Liver (tissue), 8 donors: ENCODE measurements at regions not wholly inside any gene's neighbourhood (a gene's known extent, or its start where the extent isn't known, plus 50 kb on each side); places are given as distances from the start of the nearest gene placed in this dataset.

Source experiments
- DNase-seq: peaks from one replicate; pipeline ENCODE4 v3.0.0-alpha.2; 2017; ENCODE audit warnings: low spot score
- H3K27ac ChIP-seq, 2 donors: one replicate each; pipeline ENCODE4 v1.7.0; 2013; ENCODE audit warnings: inconsistent platforms in 2 of 2, low read length in 2 of 2, control low read depth in 1 of 2, low read depth in 1 of 2, mild to moderate bottlenecking in 1 of 2
- H3K27me3 ChIP-seq, 4 donors: one replicate each; pipeline versions ENCODE4 v1.6.1 to v1.7.0; 2013; ENCODE audit warnings: low read length in 3 of 4, inconsistent platforms in 1 of 4, mild to moderate bottlenecking in 1 of 4, moderate library complexity in 1 of 4; ENCODE audit not compliant: control insufficient read depth in 4 of 4, insufficient read depth in 4 of 4
- H3K36me3 ChIP-seq, 4 donors: one replicate each; pipeline versions ENCODE4 v1.6.1 to v1.7.0; 2013; ENCODE audit warnings: low read length in 3 of 4, mild to moderate bottlenecking in 3 of 4, low read depth in 1 of 4, moderate library complexity in 1 of 4; ENCODE audit not compliant: control insufficient read depth in 4 of 4, insufficient read depth in 3 of 4
- H3K4me1 ChIP-seq, 4 donors: one replicate each; pipeline versions ENCODE4 v1.6.1 to v1.7.0; 2013; ENCODE audit warnings: low read length in 3 of 4, mild to moderate bottlenecking in 3 of 4, moderate library complexity in 1 of 4; ENCODE audit not compliant: control insufficient read depth in 4 of 4, insufficient read depth in 4 of 4
- H3K4me3 ChIP-seq, 3 donors: one replicate each; pipeline versions ENCODE4 v1.6.1 to v1.7.0; 2013; ENCODE audit warnings: low read length in 3 of 3, control low read depth in 1 of 3, low read depth in 1 of 3, mild to moderate bottlenecking in 1 of 3
- H3K9ac ChIP-seq, 2 donors: one replicate each; pipeline ENCODE4 v1.7.0; 2013; ENCODE audit warnings: low read length in 2 of 2, mild to moderate bottlenecking in 2 of 2, moderate library complexity in 2 of 2, control low read depth in 1 of 2, low read depth in 1 of 2
- H3K9me3 ChIP-seq, 4 donors: one replicate each; pipeline versions ENCODE4 v1.6.1 to v1.7.0; 2013; ENCODE audit warnings: low read length in 3 of 4; ENCODE audit not compliant: control insufficient read depth in 4 of 4
- EGR1 ChIP-seq, 2 donors: IDR thresholded peaks; 2 replicates each; pipeline ENCODE4 v1.6.1; 2016 to 2018; ENCODE audit warnings: antibody characterized with exemption in 2 of 2, low read depth in 2 of 2
- FOXA1 ChIP-seq: IDR thresholded peaks from 2 replicates; pipeline ENCODE4 v1.6.1; 2016; ENCODE audit warnings: antibody characterized with exemption
- FOXA2 ChIP-seq: IDR thresholded peaks from 2 replicates; pipeline ENCODE4 v1.6.1; 2016; ENCODE audit warnings: antibody characterized with exemption
- HNF4A ChIP-seq, 2 donors: conservative IDR thresholded peaks; 2 replicates each; pipeline ENCODE4 v1.6.1; 2016; ENCODE audit warnings: antibody characterized with exemption in 2 of 2, mild to moderate bottlenecking in 2 of 2
- HNF4G ChIP-seq: IDR thresholded peaks from 2 replicates; pipeline ENCODE4 v1.6.1; 2016; ENCODE audit warnings: antibody characterized with exemption
- JUND ChIP-seq, 2 donors: IDR thresholded peaks; 2 replicates each; pipeline ENCODE4 v1.6.1; 2016; ENCODE audit warnings: antibody characterized with exemption in 2 of 2
- RAD21 ChIP-seq, 2 donors: IDR thresholded peaks; 2 replicates each; pipeline ENCODE4 v1.6.1; 2016; ENCODE audit warnings: antibody characterized with exemption in 2 of 2, mild to moderate bottlenecking in 2 of 2
- SP1 ChIP-seq: IDR thresholded peaks from 2 replicates; pipeline ENCODE4 v1.6.1; 2018; ENCODE audit warnings: antibody characterized with exemption, mild to moderate bottlenecking
- TAF1 ChIP-seq: conservative IDR thresholded peaks from 2 replicates; pipeline ENCODE4 v1.6.1; 2016; ENCODE audit warnings: antibody characterized with exemption, mild to moderate bottlenecking
- WGBS: extraction: QIAGEN DNeasy Blood & Tissue Kit; methylation state at CpG from one replicate; pipeline ENCODE4 v1.1.7; 2013; 5-methylcytosine and 5-hydroxymethylcytosine counted together
- TF ChIP-seq, protein P1 (sequence below): IDR thresholded peaks from 2 replicates; pipeline ENCODE4 v1.6.1; 2016; ENCODE audit warnings: antibody characterized with exemption
- TF ChIP-seq, protein P2 (sequence below): IDR thresholded peaks from 2 replicates; pipeline ENCODE4 v1.6.1; 2016; ENCODE audit warnings: antibody characterized with exemption
- TF ChIP-seq, protein P3 (sequence below): fragments of 150-350 bp; IDR thresholded peaks from 2 replicates; pipeline ENCODE4 v1.5.1; 2017; ENCODE audit warnings: improper control_type of control experiment, low read depth, low read length; ENCODE audit not compliant: missing input control
- TF ChIP-seq, protein P4 (sequence below): IDR thresholded peaks from 2 replicates; pipeline ENCODE4 v1.6.1; 2016; ENCODE audit warnings: antibody characterized with exemption, mild to moderate bottlenecking
- TF ChIP-seq, protein P5 (sequence below): IDR thresholded peaks from 2 replicates; pipeline ENCODE4 v1.6.1; 2016; ENCODE audit warnings: antibody characterized with exemption
- donor health status: healthy.
- donor health status: healthy.
- donor health status: healthy.
- donor health status: healthy.
- donor health status: healthy.

DNA sequence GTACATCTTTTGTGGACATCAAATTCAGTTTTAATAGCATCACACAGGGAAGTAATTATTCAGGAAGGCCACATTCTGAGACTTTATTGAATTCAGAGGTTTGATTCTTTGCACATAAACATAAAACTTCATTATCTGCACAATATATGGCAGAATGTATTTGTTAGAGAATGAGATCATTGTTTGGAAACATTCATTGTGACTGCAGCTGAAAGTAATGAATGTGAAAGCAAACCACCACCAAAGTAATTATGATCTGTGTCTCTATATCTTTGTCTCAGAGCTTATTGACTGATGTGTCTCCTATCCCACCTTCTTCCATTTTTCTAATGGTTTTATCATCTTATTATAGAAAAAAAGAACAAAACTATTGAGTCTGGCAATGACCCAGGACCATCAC is 340.9 kb upstream of the PCDH15 start (continued):
- TF ChIP-seq HNF4G = no peak
- TF ChIP-seq, protein P1, sequence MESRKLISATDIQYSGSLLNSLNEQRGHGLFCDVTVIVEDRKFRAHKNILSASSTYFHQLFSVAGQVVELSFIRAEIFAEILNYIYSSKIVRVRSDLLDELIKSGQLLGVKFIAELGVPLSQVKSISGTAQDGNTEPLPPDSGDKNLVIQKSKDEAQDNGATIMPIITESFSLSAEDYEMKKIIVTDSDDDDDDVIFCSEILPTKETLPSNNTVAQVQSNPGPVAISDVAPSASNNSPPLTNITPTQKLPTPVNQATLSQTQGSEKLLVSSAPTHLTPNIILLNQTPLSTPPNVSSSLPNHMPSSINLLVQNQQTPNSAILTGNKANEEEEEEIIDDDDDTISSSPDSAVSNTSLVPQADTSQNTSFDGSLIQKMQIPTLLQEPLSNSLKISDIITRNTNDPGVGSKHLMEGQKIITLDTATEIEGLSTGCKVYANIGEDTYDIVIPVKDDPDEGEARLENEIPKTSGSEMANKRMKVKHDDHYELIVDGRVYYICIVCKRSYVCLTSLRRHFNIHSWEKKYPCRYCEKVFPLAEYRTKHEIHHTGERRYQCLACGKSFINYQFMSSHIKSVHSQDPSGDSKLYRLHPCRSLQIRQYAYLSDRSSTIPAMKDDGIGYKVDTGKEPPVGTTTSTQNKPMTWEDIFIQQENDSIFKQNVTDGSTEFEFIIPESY = no peak
- TF ChIP-seq, protein P2, sequence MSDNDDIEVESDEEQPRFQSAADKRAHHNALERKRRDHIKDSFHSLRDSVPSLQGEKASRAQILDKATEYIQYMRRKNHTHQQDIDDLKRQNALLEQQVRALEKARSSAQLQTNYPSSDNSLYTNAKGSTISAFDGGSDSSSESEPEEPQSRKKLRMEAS = no peak

DNA sequence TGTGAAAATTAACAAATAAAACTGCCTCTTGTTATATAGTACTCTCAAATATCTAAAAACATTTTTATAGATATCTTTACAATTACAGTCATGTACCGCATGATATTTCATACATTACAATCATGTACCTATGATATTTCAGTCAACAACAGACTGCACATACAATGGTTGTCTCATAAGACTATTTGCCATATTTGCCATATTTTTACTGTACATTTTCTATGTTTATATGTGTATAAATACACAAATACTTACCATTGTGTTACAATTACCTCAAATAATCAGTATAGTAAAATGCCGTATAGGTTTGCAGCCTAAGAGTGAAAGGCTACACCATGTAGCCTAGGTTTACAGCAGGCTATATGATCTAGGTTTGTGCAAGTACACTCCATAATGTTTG is 336.0 kb upstream of the PCDH15 start:
- Histone ChIP-seq H3K9ac (no peak overlapping the region), H3K4me1 (no peaks in the 10 kb centered on the region), H3K27ac (no peak overlapping the region), H3K9me3 (peaks cover 0 to 4% (median 0%) of the 10 kb centered on the region in 4 donors), H3K27me3 (peaks cover 0 to 4% (median 0%) of the 10 kb centered on the region in 4 donors), H3K4me3 (no peak overlapping the region), H3K36me3 (no peaks in the 10 kb centered on the region)
- TF ChIP-seq, protein P2 = no peak
- TF ChIP-seq HNF4A (conservative IDR thresholded peaks at IDR 0.05) = no peak
- TF ChIP-seq, protein P3, sequence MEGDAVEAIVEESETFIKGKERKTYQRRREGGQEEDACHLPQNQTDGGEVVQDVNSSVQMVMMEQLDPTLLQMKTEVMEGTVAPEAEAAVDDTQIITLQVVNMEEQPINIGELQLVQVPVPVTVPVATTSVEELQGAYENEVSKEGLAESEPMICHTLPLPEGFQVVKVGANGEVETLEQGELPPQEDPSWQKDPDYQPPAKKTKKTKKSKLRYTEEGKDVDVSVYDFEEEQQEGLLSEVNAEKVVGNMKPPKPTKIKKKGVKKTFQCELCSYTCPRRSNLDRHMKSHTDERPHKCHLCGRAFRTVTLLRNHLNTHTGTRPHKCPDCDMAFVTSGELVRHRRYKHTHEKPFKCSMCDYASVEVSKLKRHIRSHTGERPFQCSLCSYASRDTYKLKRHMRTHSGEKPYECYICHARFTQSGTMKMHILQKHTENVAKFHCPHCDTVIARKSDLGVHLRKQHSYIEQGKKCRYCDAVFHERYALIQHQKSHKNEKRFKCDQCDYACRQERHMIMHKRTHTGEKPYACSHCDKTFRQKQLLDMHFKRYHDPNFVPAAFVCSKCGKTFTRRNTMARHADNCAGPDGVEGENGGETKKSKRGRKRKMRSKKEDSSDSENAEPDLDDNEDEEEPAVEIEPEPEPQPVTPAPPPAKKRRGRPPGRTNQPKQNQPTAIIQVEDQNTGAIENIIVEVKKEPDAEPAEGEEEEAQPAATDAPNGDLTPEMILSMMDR = no peak
- no peak for TF ChIP-seq FOXA1
- TF ChIP-seq, protein P4, sequence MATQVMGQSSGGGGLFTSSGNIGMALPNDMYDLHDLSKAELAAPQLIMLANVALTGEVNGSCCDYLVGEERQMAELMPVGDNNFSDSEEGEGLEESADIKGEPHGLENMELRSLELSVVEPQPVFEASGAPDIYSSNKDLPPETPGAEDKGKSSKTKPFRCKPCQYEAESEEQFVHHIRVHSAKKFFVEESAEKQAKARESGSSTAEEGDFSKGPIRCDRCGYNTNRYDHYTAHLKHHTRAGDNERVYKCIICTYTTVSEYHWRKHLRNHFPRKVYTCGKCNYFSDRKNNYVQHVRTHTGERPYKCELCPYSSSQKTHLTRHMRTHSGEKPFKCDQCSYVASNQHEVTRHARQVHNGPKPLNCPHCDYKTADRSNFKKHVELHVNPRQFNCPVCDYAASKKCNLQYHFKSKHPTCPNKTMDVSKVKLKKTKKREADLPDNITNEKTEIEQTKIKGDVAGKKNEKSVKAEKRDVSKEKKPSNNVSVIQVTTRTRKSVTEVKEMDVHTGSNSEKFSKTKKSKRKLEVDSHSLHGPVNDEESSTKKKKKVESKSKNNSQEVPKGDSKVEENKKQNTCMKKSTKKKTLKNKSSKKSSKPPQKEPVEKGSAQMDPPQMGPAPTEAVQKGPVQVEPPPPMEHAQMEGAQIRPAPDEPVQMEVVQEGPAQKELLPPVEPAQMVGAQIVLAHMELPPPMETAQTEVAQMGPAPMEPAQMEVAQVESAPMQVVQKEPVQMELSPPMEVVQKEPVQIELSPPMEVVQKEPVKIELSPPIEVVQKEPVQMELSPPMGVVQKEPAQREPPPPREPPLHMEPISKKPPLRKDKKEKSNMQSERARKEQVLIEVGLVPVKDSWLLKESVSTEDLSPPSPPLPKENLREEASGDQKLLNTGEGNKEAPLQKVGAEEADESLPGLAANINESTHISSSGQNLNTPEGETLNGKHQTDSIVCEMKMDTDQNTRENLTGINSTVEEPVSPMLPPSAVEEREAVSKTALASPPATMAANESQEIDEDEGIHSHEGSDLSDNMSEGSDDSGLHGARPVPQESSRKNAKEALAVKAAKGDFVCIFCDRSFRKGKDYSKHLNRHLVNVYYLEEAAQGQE = no peak
- TF ChIP-seq RAD21 (IDR thresholded peaks at IDR 0.05) = no peak
- TF ChIP-seq SP1 = no peak
- TF ChIP-seq, protein P1 = no peak
- TF ChIP-seq JUND (IDR thresholded peaks at IDR 0.05) = no peak
- TF ChIP-seq, protein P5, sequence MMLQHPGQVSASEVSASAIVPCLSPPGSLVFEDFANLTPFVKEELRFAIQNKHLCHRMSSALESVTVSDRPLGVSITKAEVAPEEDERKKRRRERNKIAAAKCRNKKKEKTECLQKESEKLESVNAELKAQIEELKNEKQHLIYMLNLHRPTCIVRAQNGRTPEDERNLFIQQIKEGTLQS = no peak
- no peak for TF ChIP-seq EGR1 (IDR thresholded peaks at IDR 0.05; ENCODE audit: low read depth in 2 of 2)
- no peak for TF ChIP-seq FOXA2
- no peak for TF ChIP-seq TAF1
- 95% methylated on average over 2 of the region's 2 CpGs for WGBS
- no peak for DNase-seq
